ENCODE measurements at regions not wholly inside any gene's neighbourhood (a gene's known extent, or its start where the extent isn't known, plus 50 kb on each side); places are given as distances from the start of the nearest gene placed in this dataset.

DNA sequence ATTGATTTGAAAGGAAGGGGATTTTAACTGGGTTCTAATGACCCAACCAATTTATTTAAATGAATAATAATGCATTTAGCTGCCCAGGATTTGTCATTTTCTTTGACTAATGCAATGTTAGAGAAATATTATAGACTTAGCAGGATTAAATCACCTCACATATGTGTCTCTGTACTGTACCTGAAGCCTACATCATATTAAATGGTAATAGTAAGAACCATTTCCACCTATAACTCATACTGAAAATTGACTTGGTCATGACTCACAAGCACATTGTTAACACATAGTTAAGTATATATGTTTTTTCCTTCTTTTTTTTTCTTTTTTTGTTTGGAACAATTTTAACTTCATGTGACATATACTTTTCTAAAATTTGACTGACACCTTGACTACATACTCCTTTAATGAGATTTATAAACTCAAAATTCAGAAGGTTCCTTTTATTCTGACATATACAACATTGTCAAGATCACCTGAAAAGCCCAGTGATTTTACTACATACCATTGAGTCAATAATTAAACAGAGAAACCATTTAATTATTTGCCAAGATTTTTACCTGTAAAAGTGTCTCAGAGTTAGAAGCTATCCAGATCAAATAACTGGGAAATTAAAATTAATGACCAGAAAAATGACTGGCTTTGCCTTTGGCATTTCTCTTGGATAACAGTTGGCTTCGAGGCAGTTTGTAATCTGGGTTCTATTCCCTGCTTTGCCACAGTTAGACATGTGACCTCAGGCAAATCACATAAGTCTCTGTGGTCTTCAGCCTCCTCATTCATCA, 58.8 kb upstream of the CDC42EP3 start:
- TF ChIP-seq CTCF (IDR thresholded peaks at IDR 0.05) = no peak
- TF ChIP-seq POLR2A (IDR thresholded peaks at IDR 0.05) = no peak
